Fibroblast of skin of right biceps (primary cell): ENCODE measurements at regions not wholly inside any gene's neighbourhood (a gene's known extent, or its start where the extent isn't known, plus 50 kb on each side); places are given as distances from the start of the nearest gene placed in this dataset.
"Not testable (repeated sequence)": the region's sequence is repeated elsewhere in the genome, so short reads cannot be mapped to it uniquely, and the experiment has no call there.

ENCODE experiments used
- DNase-seq: peaks from one replicate; pipeline ENCODE4 v3.0.0-alpha.2; 2013

DNA sequence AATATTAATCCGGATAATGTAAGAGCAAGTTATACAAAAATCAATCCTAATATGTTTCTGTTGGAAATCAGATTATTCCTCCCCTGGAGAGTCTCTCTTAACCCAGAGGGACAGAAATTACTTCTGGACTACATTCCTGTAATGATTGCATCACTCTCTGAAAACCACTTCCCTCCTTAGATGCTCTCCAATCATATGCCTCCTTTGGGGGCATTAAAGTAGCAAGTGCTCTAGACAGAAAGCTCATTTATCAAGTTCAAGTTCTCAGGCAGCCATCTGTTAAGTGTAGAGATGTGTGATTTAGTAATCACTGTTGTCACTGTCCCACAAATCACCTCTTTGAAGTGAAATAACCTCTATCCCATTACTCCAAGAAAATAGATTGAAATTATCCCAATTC is 247.1 kb downstream of the SLCO4C1 start:
- DNase-seq: no peak

DNA sequence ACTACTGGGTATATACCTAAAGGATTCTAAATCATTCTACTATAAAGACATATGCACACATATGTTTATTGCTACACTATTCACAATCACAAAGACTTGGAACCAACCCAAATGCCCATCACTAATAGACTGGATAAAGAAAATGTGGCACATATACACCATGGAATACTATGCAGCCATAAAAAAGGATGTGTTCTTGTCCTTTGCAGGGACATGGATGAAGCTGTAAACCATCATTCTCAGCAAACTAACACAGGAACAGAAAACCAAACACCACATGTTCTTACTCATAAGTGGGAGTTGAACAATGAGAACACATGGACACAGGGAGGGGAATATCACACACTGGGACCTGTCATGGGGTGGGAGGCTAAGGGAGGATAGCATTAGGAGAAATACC is 249.0 kb downstream of the SLCO4C1 start:
- not testable (repeated sequence) for DNase-seq

DNA sequence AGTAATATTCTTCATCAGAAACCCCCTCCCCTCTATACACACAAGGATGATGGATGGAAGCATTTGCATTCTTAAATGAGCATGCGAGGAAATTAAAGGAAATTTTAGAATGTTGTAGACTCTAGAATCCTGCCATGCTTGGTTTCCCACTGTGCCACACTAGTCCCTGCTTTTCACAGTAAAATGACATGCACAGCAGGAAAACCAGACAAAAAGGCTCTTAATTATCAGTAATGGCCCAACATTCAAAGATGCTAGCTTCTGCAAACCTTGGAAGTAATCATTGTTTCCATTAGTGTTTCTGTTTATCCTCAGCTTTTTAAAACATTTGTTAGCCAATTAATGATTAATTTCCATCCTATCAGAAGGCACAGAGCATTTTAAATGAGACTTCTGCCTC is 255.8 kb downstream of the SLCO4C1 start:
- DNase-seq: no peak

DNA sequence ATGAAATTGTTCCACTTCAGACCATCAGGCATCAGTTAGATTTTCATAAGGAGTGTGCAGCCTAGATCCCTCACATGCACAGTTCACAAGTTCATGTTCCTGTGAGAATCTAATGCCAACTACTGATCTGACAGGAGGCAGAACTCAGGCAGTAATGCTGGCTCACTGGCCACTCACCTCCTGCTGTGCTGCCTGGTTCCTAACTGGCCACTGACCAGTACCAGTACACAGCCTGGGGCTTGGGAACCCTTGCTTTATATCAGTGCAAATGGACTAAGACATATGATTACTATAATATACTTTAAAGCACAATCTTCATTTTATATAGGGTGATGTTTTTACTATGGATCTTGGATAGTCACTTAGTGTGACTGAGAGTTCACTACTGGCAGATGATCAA is 259.2 kb downstream of the SLCO4C1 start:
- DNase-seq: no peak

DNA sequence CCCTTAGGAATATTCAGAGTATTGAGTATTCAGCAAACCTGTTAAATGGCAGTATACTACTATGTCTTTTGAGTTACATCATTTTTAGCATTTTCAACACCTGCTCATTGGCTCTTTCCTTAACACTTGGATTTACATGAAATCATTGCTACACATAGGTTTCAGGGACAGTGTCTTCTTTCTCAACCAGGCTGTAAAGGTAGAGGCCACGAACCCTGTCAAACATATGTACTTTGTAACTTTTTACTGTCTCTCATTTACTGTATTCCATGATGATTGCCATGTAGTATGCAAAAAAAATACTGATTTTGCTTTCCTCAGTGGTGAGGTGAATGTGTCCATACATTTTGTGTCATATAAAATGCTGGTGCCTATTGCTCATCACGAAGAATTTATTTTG is 264.4 kb downstream of the SLCO4C1 start:
- no peak for DNase-seq

DNA sequence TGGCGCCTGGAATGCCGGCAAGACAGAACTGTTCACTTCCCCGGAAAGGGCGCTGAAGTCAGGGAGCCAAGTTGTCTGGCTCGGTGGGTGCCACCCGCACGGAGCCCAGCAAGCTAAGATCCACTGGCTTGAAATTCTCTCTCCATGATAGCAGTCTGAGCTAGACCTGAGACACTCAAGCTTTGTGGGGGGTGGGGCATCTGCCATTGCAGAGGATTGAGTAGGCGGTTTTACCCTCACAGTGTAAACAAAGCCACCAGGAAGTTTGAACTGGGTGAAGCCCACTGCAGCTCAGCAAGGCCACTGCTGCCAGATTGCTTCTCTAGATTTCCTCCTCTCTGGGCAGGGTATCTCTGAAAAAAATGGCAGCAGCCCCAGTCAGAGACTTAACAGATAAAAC is 277.4 kb downstream of the SLCO4C1 start:
- no peak for DNase-seq

DNA sequence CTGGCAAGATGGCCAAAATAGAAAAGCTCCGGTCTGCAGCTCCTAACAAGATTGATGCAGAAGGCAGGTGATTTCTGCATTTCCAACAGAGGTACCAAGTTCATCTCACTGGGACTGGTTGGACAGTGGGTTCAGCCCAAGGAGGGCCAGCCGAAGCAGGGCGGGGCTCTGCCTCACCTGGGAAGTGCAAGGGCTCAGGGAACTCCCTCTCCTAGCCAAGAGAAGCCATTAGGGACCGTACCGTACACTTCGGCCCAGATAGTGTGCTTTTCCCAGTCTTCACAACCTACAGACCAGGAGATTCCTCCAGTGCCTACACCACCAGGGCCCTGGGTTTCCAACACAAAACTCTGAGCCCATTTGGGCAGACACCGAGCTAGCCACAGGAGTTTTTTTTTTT is 277.8 kb downstream of the SLCO4C1 start:
- no peak for DNase-seq

DNA sequence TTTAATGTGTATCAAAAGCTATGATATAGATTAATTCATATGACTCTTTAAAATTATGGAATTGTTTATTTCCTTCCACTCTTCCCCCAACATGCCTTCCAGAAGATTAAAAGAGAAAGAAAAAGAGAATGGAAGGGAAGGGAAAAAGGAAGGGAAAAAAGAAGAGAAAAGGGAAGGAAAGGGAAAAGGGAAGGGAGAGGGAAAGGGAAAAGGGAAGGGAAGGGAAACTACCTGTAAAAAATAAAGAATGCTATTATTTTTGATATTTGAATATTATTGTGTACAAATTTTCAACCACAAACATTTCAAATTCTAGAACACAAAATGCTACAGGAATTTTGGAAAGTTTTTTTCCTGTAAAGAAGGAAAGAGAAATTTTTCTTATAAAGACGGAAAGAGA is 281.7 kb downstream of the SLCO4C1 start:
- DNase-seq: no peak

DNA sequence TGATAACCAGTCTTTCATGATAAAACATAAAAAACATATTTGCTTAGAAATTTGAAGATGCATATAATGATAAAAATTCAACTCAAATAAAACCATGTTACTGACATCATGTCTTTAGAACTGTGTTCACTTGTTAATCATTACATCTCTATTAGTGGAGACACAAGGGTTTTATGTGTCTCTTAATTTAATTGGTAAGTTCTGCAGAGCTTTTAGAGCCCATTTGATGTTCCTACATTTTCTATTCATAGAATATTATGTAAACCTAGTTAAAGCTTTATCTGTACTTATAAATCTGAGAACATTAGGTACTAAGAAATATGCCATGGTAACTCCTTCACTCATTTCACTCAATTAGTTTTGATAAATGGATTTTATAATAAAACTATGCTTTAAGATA is 285.4 kb downstream of the SLCO4C1 start:
- no peak for DNase-seq

DNA sequence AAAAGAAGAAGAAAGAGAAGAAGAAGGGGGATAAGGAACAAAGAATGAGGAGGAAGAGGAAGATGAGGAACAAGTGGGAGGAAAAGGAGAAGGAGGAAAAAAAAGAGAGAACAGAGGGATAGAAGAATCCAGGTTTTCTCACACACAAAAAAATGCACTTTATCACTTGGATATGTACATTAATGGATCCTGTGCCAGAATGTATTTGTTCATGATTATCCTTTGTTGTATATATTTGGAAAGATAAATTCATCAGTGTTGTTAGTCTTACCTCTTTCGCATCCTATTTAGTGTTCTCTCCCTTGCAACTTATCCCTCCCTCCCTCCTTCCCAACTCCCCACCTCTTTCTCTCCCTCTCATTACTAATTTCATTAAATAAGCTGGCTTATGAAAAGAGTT is 298.8 kb downstream of the SLCO4C1 start:
- no peak for DNase-seq

DNA sequence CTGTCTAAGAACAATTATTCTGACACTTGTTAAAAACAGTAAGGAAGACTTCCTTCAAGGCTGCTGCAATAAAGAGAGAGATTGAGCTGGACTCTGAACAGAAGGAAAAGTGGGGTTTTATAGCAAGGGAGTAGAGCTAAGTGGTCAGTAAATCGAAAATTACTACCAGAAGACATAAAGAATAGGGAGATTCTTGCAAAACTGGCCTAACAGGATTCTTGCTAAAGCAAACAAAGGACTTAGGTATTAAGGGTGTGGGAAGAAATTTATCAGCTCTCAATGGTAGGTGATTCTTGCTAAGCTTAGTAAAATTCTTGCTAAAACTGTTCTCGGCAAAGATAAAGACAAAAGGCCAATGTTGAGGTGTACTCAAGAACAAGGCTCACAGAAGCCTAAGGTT is 300.5 kb downstream of the SLCO4C1 start:
- no peak for DNase-seq

DNA sequence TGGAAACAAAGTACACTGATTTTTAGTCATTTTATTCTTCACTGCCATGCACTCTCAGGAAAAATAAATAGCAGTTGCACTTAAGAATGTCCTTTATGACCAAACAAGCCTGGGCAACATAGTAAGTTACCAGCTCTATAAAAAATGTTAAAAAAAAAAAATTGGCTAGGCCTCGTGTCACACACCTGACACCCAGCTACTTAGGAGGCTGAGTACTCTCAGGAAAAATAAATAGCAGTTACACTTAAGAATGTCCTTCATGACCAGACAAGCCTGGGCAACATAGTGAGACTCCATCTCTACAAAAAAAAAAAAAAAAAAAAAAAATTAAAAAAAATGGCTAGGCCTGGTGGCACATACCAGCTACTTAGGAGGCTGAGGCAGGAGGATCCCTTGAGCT is 304.6 kb downstream of the SLCO4C1 start:
- DNase-seq: no peak

DNA sequence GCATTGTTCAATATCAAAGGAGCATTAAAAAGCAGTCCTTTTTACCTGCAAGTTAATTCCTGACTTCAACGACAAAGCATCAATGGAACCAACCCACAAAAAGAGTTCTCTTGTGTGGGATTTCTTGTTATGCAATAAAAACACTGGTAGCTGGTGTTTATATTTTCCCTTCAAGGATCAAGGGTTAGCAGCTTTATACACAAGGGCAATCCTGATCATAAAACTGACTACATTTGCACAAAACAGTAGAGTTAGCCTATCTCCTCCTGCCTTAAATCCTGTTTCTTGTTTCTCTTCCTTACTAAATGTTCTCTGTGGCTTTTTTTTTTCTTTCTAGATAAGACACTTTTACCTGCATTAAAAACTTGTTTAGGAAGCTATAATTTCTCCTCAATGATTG is 306.4 kb downstream of the SLCO4C1 start:
- DNase-seq: no peak

DNA sequence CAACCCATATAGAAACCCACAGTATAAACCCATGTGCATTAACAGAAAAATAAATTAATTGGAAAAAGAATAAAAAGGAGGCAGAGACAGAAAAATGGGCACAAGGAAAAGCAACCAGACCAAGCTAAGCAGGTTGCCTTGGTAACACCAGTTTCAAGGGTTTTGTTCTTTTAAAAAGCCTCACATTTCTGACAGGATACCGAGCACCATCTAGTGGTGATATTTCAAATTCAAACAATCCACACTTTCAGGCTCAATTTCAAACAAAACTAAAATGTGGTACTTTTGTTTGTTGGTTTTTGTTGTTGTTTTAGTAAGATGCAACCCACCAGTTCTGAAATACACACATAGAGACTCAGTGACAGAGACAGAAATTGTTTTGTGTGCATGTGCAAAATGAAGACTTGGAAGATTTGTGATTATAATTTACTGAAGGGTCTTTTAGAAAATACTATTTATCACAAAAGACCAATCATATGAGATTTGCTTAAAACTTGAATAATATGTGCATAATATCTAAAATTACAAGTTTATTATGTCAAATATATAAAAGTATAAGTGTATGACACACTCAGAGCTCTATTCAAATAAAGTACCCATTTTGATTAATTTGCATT is 318.2 kb downstream of the SLCO4C1 start:
- DNase-seq: peak; percentile 37

DNA sequence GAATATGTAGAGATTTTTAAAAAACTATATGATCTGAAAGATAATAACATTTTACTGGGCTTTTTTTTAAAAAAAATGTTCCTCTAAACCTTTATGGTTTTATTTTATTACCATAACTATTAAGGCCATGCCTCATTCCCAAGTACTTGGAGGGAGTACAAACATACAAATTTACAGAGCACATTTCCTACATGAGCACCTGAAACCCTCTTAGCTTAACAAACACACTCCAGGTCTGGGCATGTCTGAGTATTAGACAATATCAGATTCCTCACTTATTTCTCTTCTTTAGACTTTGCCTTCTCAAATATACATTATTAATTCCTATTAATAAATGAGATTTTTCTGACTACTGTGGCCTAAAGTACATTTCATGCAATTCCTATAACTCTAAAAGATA is 319.2 kb downstream of the SLCO4C1 start:
- no peak for DNase-seq

DNA sequence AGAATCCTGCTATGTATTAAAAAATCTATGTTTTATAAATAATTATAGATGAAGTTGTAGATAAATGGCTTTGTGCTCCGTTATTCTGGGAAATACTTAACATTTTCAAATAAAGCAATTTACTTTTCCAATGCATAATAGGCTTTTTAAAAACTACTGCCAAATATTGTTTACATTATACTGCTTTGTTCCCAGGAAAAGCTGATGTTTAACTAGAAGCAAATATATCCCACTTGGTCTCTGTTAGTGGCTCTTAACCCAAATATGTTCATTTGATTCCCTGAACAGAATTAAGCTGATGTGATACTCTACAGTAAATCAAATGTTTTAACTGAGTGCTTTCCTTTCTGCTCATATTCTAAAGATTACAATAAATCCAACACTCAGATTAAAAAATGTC is 326.3 kb downstream of the SLCO4C1 start:
- DNase-seq: no peak

DNA sequence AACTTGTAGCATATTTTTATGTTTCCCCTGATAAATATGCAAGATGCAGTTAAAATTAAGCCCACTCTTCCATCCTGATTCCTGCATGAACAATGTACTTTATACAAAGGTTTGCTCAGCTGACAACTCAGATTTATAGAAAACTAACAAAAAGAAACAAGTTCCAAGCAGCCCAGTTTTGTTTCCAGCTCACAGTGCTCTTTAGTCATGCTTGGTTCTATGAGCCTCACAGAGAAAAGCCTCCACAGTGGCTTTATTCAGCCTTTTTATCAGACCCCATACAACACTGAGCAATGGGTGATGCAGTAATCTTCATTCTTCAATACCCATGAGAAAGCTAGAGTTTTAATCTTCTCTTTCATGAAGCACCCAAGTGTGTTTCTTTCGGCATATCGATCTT is 329.6 kb downstream of the SLCO4C1 start:
- DNase-seq: no peak

DNA sequence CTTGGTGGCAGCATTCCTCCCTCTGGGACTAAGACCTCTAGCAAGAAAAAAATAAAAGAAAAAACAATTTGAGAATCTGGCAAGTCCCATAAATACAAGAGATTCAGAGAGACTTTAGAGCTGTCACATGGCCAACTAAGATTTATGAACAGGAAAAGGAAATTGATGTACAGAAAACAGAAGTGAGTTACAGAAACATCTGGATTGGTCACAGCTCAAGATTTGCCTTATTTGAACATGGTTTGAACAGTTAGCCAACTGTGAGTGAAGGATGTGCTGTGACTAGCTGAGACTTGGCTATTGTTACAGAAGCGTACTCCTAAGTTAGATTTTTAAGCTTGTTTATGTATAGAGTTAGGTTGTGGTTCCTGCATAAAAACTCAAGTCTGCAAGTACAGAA is 340.2 kb downstream of the SLCO4C1 start:
- no peak for DNase-seq

DNA sequence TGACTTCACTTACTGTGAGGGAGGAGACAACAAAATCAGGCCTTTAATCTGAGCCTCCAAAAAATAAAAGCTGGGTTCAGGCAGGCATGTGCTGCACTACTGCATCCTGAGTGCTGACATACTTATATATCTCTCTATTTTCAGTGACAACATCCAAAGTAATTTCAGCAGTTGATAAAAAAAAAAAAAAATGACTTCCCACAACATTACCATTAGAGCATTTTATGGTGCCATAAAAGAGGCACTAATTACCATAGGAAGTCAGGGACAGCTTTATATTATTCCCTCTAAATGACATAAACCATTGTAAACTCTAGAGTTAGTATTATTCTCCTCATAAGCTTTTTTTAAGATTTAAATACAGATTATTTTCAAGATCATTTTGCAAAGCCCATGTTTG is 346.1 kb downstream of the SLCO4C1 start:
- DNase-seq: no peak

DNA sequence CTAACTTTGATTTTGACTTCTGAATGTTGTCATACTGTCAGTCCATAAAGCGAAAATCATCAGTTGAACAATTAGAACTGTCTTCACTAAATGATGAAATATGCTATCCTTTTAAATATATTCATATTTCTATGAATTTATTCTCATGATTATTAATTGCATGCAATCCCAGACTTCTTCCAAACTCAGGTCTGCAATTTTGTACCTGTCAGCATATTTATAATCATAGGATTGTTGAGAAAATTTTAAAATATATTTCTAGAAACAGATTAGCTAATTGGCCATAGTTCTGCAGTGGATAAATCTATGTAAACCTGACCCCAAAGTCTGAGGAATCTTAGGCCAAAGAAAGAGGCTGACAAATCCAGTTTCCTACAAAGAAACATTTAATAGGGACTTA is 347.5 kb downstream of the SLCO4C1 start:
- no peak for DNase-seq

DNA sequence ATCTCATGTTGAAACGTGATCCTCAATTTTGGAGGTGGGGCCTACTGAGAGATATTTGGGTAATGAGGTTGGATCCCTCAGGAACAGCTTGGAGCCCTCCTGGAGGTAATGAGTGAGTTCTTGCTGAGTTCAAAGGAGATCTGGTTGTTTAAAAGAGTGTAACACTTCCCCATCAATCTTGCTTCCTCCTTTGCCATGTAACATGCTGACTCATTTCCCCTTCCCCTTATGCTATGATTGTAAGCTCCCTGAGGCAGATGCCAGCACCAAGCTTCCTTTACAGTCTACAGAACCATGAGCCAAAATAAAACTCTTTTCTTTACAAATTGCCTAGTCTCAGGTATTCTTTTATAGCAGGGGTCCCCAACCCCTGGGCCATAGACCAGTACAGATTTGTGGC is 352.3 kb downstream of the SLCO4C1 start:
- DNase-seq: no peak

DNA sequence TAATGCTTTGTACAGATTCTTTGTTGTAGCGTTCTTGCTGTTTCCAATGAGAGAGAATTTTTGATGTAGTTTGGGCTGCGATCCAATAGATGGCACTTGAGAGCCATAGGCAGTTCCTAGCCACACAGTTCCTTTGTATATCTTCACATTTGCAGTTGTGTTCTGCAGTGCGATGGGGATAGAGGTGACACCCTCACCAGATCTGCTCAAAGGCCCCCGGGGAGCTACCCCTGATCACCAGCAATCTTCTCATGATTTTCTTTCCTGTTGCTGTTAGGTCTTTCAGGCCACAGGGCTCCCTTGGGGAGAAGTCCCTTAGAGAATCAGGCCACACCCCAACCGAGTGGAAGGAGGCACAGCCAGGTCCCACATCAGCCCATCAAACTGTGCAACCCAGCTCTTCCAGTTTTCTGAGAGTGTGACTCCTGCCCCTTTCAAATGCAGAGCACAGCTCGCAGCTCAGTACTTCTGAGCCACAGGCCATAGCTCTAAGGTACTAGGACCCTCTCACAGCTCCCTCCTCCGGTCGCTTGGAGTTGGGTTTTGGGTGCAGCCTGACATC is 353.7 kb downstream of the SLCO4C1 start:
- DNase-seq: peak; percentile 5

DNA sequence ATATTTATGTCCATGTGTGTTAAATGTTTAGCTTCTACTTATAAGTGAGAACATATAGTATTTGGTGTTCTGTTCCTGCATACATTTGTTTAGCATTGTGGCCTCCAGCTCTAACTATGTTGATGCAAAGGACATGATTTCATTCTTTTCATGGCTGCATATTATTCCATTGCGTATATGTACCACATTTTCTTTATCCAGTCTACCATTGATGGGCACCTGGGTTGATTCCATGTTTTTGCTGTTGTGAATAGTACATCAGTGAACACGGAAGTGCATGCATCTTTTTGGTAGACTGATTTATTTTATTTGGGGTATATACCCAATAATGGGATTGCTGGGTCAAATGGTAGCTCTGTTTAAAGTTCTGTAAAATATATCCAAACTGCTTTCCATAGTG is 359.0 kb downstream of the SLCO4C1 start:
- no peak for DNase-seq

DNA sequence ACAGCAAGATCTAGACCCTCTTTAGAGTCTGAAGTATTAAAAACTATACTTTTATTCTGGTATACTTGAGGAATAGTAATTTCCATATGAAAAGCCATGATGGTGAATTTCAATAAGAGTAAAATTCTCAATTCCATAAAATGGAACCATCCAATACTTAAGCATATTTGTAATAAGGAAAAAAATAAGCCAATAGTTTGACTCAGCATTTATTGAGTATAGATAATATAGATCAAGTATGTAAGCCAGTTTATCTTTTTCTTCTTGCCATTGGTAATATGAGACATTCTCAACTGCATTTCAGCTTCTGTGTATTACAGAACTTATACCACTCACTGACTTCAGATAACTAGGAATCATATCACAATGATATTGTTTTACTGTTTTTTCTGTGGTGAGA is 361.0 kb downstream of the SLCO4C1 start:
- no peak for DNase-seq

DNA sequence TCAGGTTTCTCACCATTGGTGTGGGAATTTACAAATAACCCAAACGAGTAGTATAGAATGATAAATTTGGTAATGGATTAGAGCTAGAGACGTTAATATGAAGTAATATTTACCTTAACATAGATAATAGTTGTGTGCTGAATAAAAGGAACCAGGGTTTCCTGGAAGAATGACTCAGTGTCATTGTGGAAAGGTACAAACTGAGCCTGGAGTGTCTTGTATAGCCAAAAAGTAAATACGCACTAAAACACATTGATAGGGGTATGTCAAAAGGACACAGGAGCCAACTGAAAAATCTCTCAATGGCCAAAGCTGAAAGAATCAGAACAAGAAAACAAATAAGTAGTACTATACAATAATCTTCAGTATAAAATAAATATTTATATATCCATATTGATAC is 363.5 kb downstream of the SLCO4C1 start:
- no peak for DNase-seq

DNA sequence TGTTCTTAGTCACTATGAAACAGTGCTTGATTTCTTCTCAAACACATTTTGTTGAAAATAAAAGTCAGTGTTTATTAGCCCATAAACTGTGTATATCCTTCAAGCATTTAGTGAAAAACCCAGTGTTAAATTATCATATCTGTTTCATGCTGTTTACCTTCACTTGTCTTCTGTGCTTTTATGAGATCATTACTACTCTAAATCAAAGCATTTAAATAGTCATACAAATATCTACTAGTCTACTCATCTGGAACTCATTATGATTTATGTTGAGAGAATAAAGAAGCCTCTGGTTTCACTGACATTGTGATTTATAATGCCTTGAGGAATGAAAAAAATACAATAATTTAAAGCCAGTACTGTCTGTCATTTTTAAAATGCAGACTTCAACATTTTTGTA is 366.5 kb downstream of the SLCO4C1 start:
- no peak for DNase-seq
